ENCODE measurements at regions not wholly inside any gene's neighbourhood (a gene's known extent, or its start where the extent isn't known, plus 50 kb on each side); places are given as distances from the start of the nearest gene placed in this dataset.

DNA sequence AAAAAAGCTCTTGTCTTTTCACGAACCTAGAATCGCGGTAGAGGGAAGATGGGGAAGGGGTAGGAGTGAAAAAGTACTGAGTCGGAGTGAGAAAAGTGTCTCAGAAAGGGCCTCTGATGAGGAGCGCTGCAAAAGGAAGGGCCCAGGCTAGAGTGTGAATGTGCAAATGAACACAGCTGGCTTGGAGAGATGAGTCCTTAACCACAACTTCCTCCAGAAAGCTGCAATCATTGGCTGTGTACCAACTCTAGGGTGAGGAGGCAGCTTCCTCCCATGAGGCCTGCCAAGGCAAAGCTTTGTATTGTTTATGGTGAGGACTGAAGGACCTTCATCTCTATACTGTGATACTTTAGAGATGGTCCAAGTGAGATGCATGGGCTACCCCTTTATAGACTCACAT is 566.9 kb upstream of the ANO5 start:
- no peak for ATAC-seq
- TF ChIP-seq ZC3H10 (CRISPR knock-in tag; IDR thresholded peaks at IDR 0.05) (no peak), SNAI2 (CRISPR knock-in tag; IDR thresholded peaks at IDR 0.05) (no peak), ZFP3 (CRISPR knock-in tag; IDR thresholded peaks at IDR 0.05) (no peak), ZNF70 (CRISPR knock-in tag; IDR thresholded peaks at IDR 0.05) (no peak), OSR1 (CRISPR knock-in tag; IDR thresholded peaks at IDR 0.05) (no peak)
- TF ChIP-seq, protein P1, sequence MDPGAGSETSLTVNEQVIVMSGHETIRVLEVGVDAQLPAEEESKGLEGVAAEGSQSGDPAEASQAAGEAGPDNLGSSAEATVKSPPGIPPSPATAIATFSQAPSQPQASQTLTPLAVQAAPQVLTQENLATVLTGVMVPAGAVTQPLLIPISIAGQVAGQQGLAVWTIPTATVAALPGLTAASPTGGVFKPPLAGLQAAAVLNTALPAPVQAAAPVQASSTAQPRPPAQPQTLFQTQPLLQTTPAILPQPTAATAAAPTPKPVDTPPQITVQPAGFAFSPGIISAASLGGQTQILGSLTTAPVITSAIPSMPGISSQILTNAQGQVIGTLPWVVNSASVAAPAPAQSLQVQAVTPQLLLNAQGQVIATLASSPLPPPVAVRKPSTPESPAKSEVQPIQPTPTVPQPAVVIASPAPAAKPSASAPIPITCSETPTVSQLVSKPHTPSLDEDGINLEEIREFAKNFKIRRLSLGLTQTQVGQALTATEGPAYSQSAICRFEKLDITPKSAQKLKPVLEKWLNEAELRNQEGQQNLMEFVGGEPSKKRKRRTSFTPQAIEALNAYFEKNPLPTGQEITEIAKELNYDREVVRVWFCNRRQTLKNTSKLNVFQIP (CRISPR knock-in tag; IDR thresholded peaks at IDR 0.05; ENCODE audit: borderline replicate concordance, low read depth): no peak

GRCh38 chr11:21628641-21629040 is 564.2 kb upstream of the ANO5 start:
- ATAC-seq: no peak
- TF ChIP-seq ESRRG (CRISPR knock-in tag; IDR thresholded peaks at IDR 0.05) (no peak), ZC3H10 (CRISPR knock-in tag; IDR thresholded peaks at IDR 0.05) (no peak), ZNF565 (CRISPR knock-in tag; conservative IDR thresholded peaks at IDR 0.05; ENCODE audit: low read depth) (no peak), ISL1 (CRISPR knock-in tag; IDR thresholded peaks at IDR 0.05) (no peak), PPARA (CRISPR knock-in tag; IDR thresholded peaks at IDR 0.05; ENCODE audit: borderline replicate concordance) (no peak)
- TF ChIP-seq, protein P1 (CRISPR knock-in tag; IDR thresholded peaks at IDR 0.05; ENCODE audit: borderline replicate concordance, low read depth): no peak
- TF ChIP-seq, protein P2, sequence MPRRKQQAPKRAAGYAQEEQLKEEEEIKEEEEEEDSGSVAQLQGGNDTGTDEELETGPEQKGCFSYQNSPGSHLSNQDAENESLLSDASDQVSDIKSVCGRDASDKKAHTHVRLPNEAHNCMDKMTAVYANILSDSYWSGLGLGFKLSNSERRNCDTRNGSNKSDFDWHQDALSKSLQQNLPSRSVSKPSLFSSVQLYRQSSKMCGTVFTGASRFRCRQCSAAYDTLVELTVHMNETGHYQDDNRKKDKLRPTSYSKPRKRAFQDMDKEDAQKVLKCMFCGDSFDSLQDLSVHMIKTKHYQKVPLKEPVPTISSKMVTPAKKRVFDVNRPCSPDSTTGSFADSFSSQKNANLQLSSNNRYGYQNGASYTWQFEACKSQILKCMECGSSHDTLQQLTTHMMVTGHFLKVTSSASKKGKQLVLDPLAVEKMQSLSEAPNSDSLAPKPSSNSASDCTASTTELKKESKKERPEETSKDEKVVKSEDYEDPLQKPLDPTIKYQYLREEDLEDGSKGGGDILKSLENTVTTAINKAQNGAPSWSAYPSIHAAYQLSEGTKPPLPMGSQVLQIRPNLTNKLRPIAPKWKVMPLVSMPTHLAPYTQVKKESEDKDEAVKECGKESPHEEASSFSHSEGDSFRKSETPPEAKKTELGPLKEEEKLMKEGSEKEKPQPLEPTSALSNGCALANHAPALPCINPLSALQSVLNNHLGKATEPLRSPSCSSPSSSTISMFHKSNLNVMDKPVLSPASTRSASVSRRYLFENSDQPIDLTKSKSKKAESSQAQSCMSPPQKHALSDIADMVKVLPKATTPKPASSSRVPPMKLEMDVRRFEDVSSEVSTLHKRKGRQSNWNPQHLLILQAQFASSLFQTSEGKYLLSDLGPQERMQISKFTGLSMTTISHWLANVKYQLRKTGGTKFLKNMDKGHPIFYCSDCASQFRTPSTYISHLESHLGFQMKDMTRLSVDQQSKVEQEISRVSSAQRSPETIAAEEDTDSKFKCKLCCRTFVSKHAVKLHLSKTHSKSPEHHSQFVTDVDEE (CRISPR knock-in tag; IDR thresholded peaks at IDR 0.05): no peak

DNA sequence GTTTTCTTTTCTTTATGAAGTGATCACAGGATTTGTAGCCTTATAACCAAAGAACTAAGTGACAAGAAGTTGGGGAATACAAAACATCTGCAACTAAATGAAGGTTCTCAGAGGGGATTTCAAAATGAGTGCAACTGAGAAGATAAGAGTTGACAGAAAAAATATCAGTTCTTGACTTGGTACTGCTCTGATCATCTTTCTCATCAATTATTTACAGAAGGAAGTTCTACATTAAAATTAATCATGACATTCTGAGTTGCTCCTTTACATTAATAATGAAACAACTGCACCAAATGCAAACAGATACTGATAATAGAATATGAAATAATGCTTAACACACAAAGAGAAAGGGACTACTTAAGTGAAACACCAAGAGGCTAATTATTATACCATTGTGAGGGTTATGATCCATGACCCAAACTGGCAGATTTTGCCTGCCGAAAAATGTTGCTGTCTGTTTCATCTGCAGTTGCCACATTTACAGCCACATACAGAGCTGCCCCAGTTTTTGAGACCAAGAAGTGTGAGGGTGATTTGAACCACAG is 561.9 kb upstream of the ANO5 start:
- ATAC-seq: no peak
- TF ChIP-seq BACH2 (CRISPR knock-in tag; IDR thresholded peaks at IDR 0.05; ENCODE audit: borderline replicate concordance) (no peak), PATZ1 (CRISPR knock-in tag; IDR thresholded peaks at IDR 0.05; ENCODE audit: borderline replicate concordance) (no peak), TCF4 (CRISPR knock-in tag; IDR thresholded peaks at IDR 0.05; ENCODE audit: borderline replicate concordance) (no peak), SNAI2 (CRISPR knock-in tag; IDR thresholded peaks at IDR 0.05) (no peak), ZNF70 (CRISPR knock-in tag; IDR thresholded peaks at IDR 0.05) (no peak)

GRCh38 chr11:21631991-21632390 is 560.9 kb upstream of the ANO5 start:
- ATAC-seq: no peak
- TF ChIP-seq, protein P2 (CRISPR knock-in tag; IDR thresholded peaks at IDR 0.05): no peak
- TF ChIP-seq ZNF70 (CRISPR knock-in tag; IDR thresholded peaks at IDR 0.05): no peak
- TF ChIP-seq BACH2 (CRISPR knock-in tag; IDR thresholded peaks at IDR 0.05; ENCODE audit: borderline replicate concordance): no peak
- TF ChIP-seq, protein P3, sequence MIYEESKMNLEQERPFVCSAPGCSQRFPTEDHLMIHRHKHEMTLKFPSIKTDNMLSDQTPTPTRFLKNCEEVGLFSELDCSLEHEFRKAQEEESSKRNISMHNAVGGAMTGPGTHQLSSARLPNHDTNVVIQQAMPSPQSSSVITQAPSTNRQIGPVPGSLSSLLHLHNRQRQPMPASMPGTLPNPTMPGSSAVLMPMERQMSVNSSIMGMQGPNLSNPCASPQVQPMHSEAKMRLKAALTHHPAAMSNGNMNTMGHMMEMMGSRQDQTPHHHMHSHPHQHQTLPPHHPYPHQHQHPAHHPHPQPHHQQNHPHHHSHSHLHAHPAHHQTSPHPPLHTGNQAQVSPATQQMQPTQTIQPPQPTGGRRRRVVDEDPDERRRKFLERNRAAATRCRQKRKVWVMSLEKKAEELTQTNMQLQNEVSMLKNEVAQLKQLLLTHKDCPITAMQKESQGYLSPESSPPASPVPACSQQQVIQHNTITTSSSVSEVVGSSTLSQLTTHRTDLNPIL (CRISPR knock-in tag; IDR thresholded peaks at IDR 0.05; ENCODE audit: low read depth): no peak
- no peak for TF ChIP-seq ZC3H10 (CRISPR knock-in tag; IDR thresholded peaks at IDR 0.05)
- no peak for TF ChIP-seq ISL1 (CRISPR knock-in tag; IDR thresholded peaks at IDR 0.05)
- no peak for TF ChIP-seq ZNF8 (CRISPR knock-in tag; IDR thresholded peaks at IDR 0.05)
- no peak for TF ChIP-seq TOX (CRISPR knock-in tag; IDR thresholded peaks at IDR 0.05; ENCODE audit: borderline replicate concordance)
- TF ChIP-seq TCF4 (CRISPR knock-in tag; IDR thresholded peaks at IDR 0.05; ENCODE audit: borderline replicate concordance): no peak
- no peak for TF ChIP-seq SNAI2 (CRISPR knock-in tag; IDR thresholded peaks at IDR 0.05)
- TF ChIP-seq CSDC2 (CRISPR knock-in tag; IDR thresholded peaks at IDR 0.05): no peak
- no peak for TF ChIP-seq PATZ1 (CRISPR knock-in tag; IDR thresholded peaks at IDR 0.05; ENCODE audit: borderline replicate concordance)
- TF ChIP-seq RARB (CRISPR knock-in tag; IDR thresholded peaks at IDR 0.05): no peak
